Glutamatergic neuron (in vitro differentiated cells): ENCODE measurements at regions not wholly inside any gene's neighbourhood (a gene's known extent, or its start where the extent isn't known, plus 50 kb on each side); places are given as distances from the start of the nearest gene placed in this dataset.

Source experiments
- DNase-seq: peaks from one replicate; pipeline ENCODE4 v3.0.0; 2022
- H3K27ac Mint-ChIP-seq: one replicate; pipeline ENCODE4 v1.8.0; 2020; ENCODE audit warnings: mild to moderate bottlenecking, mixed read lengths, inconsistent platforms; ENCODE audit not compliant: unreplicated experiment
- H3K27me3 Mint-ChIP-seq: one replicate; pipeline ENCODE4 v1.8.0; 2020; ENCODE audit warnings: mild to moderate bottlenecking, moderate library complexity, mixed read lengths, inconsistent platforms; ENCODE audit not compliant: unreplicated experiment
- H3K36me3 Mint-ChIP-seq: one replicate; pipeline ENCODE4 v1.8.0; 2020; ENCODE audit warnings: mild to moderate bottlenecking, mixed read lengths, inconsistent platforms; ENCODE audit not compliant: unreplicated experiment
- H3K4me1 Mint-ChIP-seq: one replicate; pipeline ENCODE4 v1.8.0; 2020; ENCODE audit warnings: mild to moderate bottlenecking, low read depth, mixed read lengths, inconsistent platforms; ENCODE audit not compliant: unreplicated experiment
- H3K4me3 Mint-ChIP-seq: one replicate; pipeline ENCODE4 v1.8.0; 2020; ENCODE audit warnings: mild to moderate bottlenecking, mixed read lengths, inconsistent platforms; ENCODE audit not compliant: unreplicated experiment
- H3K9me3 Mint-ChIP-seq: one replicate; pipeline ENCODE4 v1.8.0; 2020; ENCODE audit warnings: mild to moderate bottlenecking, moderate library complexity, mixed read lengths, inconsistent platforms; ENCODE audit not compliant: unreplicated experiment
- TF ChIP-seq, protein P1 (sequence below): fragments of 200-600 bp; sonication (generic); IDR thresholded peaks from one replicate; pipeline ENCODE4 v1.5.0; 2021; ENCODE audit not compliant: partially characterized antibody, unreplicated experiment

DNA sequence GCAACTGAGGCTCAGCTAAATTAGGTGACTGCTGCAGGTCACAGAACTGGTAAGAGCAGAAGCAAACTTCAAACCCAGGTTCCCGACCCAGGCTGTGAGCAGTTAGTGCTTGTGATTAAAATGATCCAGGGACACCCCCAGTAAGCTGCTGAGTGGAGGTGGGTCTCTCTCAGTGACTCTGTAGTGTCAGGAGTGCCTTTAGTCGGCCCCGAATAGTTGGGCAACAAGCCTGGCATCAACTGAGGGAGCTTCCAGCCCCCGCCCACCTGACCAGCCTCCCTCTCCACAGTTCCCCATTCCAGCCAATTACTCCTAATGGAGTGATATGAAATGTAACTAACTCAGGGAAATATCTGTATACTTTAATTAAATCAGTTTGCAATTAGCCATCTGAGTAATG, 168.0 kb upstream of the SMAD3 start:
- H3K27me3 Mint-ChIP-seq: peaks cover 3% of the 10 kb centered on the region
- H3K36me3 Mint-ChIP-seq: no peaks in the 10 kb centered on the region
- TF ChIP-seq, protein P1, sequence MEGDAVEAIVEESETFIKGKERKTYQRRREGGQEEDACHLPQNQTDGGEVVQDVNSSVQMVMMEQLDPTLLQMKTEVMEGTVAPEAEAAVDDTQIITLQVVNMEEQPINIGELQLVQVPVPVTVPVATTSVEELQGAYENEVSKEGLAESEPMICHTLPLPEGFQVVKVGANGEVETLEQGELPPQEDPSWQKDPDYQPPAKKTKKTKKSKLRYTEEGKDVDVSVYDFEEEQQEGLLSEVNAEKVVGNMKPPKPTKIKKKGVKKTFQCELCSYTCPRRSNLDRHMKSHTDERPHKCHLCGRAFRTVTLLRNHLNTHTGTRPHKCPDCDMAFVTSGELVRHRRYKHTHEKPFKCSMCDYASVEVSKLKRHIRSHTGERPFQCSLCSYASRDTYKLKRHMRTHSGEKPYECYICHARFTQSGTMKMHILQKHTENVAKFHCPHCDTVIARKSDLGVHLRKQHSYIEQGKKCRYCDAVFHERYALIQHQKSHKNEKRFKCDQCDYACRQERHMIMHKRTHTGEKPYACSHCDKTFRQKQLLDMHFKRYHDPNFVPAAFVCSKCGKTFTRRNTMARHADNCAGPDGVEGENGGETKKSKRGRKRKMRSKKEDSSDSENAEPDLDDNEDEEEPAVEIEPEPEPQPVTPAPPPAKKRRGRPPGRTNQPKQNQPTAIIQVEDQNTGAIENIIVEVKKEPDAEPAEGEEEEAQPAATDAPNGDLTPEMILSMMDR: no peak
- H3K27ac Mint-ChIP-seq: no peak overlapping the region
- no peak for DNase-seq
- no peaks in the 10 kb centered on the region for H3K4me1 Mint-ChIP-seq
- no peak overlapping the region for H3K4me3 Mint-ChIP-seq
- peaks cover 3% of the 10 kb centered on the region for H3K9me3 Mint-ChIP-seq

DNA sequence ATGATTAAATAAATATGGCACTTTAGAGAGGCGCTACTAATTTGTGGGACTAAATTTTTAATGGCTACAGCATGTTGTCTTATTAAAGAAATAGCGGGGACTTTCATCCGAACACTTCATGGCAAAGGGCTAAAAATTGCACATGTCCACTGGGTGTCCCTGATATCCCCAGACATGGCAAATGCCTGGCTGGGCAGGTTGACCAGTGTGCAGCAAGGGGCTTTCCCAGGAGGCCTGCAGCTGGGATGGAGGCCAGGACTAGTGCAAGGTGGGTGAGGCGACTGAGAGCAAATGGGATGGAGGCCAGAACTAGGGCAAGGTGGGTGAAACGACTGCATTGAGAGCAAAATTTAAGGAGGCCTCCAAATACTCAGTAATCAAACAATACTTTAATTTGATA, 167.4 kb upstream of the SMAD3 start:
- no peak overlapping the region for H3K27ac Mint-ChIP-seq

DNA sequence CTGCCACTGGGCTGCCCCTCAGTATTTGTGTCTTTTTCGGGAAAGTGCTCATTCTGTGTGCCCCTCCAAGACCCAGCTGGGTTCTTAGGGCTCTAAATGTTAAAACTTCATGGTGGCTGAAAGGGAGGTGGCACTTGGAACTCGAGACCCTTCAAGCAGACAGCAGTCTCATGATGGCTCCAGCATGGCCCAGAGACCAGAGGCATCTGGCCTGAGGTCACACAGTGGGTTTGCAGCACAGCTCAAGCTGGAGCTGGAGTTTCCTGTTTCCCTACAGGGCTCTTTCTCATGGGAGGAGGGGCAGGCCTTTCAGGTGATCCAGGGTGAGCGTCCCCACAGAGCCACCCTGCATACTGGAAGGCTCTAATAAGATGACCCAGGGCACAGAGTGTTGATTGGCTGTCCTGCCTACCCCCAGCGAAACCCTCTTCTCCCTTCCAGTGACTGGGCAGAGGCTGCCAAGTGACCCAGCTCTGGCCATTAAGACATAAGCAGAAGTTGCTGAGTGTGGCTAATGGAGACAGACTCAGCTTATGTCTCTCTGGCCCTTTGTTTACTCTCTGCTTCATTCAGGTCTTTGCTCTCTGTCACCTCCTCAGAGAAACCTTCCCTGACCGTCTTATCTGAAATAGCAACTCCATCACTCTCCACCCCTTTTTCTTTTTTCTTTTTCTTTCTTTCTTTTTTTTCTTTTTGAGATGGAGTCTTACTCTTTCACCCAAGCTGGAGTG, 166.6 kb upstream of the SMAD3 start:
- Mint-ChIP-seq H3K36me3 (no peaks in the 10 kb centered on the region), H3K4me1 (no peaks in the 10 kb centered on the region), H3K9me3 (peaks cover 3% of the 10 kb centered on the region), H3K27me3 (peaks cover 3% of the 10 kb centered on the region), H3K27ac (no peak overlapping the region), H3K4me3 (no peak overlapping the region)
- DNase-seq: no peak
- TF ChIP-seq, protein P1: no peak

More for the DNA sequence above, 167.4 kb upstream of the SMAD3 start:
- DNase-seq: no peak
- peaks cover 3% of the 10 kb centered on the region for H3K27me3 Mint-ChIP-seq
- no peak overlapping the region for H3K4me3 Mint-ChIP-seq
- H3K9me3 Mint-ChIP-seq: peaks cover 3% of the 10 kb centered on the region
- H3K4me1 Mint-ChIP-seq: no peaks in the 10 kb centered on the region
- no peaks in the 10 kb centered on the region for H3K36me3 Mint-ChIP-seq
- TF ChIP-seq, protein P1: no peak

DNA sequence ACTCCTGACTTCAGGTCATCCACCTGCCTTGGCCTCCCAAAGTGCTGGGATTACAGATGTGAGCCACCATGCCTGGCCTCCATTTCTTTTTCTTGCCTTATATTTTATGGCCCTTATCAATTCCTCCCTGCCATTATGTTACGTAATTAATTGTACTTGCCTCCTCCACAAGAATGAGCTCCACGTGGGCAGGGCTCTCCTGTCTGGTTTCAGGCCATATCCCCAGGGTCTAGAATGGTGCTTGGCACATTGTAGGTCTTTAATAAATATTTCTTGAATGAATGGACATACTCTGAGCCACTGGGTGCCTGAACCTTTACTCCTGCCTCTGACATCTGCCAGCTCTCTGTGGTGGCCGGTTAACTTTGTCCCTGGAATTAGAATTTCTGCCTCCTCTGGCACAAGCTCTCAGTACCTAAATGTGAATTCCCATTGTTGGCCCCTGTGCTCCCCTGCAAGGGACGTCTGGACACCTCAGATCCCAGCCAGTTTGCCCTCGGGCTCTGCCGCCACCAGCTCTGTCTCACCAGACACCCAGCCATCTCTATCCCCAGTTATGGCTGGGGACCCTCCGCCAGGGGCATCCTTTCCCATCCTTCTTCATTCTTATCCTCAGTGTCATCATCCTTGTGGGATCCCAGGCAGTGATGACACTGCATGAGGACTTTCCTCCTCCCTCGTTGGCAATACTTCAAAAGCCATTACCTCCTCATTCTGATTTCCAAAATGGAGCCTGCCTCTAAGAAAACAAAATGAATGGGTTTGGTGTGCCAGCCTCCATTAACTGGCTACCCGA, 165.6 kb upstream of the SMAD3 start:
- no peaks in the 10 kb centered on the region for H3K36me3 Mint-ChIP-seq
- H3K9me3 Mint-ChIP-seq: peaks cover 3% of the 10 kb centered on the region
- no peak overlapping the region for H3K4me3 Mint-ChIP-seq
- TF ChIP-seq, protein P1: no peak
- peaks cover under 1% of the 10 kb centered on the region for H3K4me1 Mint-ChIP-seq
- no peak for DNase-seq
- no peak overlapping the region for H3K27ac Mint-ChIP-seq
- peaks cover 3% of the 10 kb centered on the region for H3K27me3 Mint-ChIP-seq
